Fibroblast of the aortic adventitia (primary cell): ENCODE measurements at regions not wholly inside any gene's neighbourhood (a gene's known extent, or its start where the extent isn't known, plus 50 kb on each side); places are given as distances from the start of the nearest gene placed in this dataset.

Experiments used
- DNase-seq: peaks from one replicate; pipeline ENCODE4 v3.0.0-alpha.2; 2010; ENCODE audit warnings: low read depth
- H3K4me3 ChIP-seq: 2 replicates; pipeline ENCODE4 v1.5.1; 2011; ENCODE audit warnings: low read depth, mild to moderate bottlenecking, control low read depth, low read length, moderate library complexity
- CTCF ChIP-seq: IDR thresholded peaks from 2 replicates; pipeline ENCODE4 v1.5.1; 2011; ENCODE audit warnings: mild to moderate bottlenecking, low read length, control low read depth, inconsistent platforms; ENCODE audit not compliant: insufficient read depth

GRCh38 chr15:29418178-29418577 lies 148.6 kb upstream of the NSMCE3 start:
- TF ChIP-seq CTCF = no peak
- no peak for DNase-seq
- no peak overlapping the region for H3K4me3 ChIP-seq

- no peak for DNase-seq
- no peak overlapping the region for H3K4me3 ChIP-seq
- no peak for TF ChIP-seq CTCF
Measured at GRCh38 chr15:29411299-29411698, 141.7 kb upstream of the NSMCE3 start.

- no peak for TF ChIP-seq CTCF
- no peak overlapping the region for H3K4me3 ChIP-seq
- no peak for DNase-seq
Measured at GRCh38 chr15:29410338-29410737, 140.7 kb upstream of the NSMCE3 start.

- no peak for DNase-seq
- no peak overlapping the region for H3K4me3 ChIP-seq
- TF ChIP-seq CTCF = no peak
Measured at GRCh38 chr15:29409890-29410289, 140.3 kb upstream of the NSMCE3 start.

- no peak overlapping the region for H3K4me3 ChIP-seq
- TF ChIP-seq CTCF = no peak
Measured at GRCh38 chr15:29405564-29405963, 135.9 kb upstream of the NSMCE3 start.

GRCh38 chr15:29403772-29404171 lies 134.2 kb upstream of the NSMCE3 start:
- no peak overlapping the region for H3K4me3 ChIP-seq
- DNase-seq = no peak
- no peak for TF ChIP-seq CTCF

More at GRCh38 chr15:29405564-29405963, 135.9 kb upstream of the NSMCE3 start:
- no peak for DNase-seq

- no peak for TF ChIP-seq CTCF
- H3K4me3 ChIP-seq = no peak overlapping the region
- DNase-seq = no peak
Measured at GRCh38 chr15:29401644-29402043, 132.0 kb upstream of the NSMCE3 start.
